ENCODE measurements at regions not wholly inside any gene's neighbourhood (a gene's known extent, or its start where the extent isn't known, plus 50 kb on each side); places are given as distances from the start of the nearest gene placed in this dataset.

DNA sequence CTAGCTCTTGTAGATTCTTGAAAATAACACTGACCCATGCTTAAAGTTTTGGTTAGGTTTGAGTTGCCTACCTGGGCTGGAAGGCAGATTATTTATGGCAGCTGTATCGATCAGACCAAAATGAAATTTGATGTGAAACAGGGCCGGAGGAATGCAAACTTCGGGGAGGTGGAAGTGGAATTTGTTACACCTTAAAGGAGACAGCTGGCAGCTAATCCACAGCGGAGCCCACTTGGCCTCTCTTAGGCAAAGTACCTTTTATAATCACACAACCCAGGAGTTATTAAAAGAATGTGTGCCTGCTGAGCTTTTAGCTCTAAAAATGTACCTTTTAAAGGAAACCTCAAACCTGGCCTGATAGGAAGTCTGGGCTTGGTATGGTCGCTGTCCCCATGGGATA lies 250.9 kb upstream of the TPM1 start:
- TF ChIP-seq, protein P1, sequence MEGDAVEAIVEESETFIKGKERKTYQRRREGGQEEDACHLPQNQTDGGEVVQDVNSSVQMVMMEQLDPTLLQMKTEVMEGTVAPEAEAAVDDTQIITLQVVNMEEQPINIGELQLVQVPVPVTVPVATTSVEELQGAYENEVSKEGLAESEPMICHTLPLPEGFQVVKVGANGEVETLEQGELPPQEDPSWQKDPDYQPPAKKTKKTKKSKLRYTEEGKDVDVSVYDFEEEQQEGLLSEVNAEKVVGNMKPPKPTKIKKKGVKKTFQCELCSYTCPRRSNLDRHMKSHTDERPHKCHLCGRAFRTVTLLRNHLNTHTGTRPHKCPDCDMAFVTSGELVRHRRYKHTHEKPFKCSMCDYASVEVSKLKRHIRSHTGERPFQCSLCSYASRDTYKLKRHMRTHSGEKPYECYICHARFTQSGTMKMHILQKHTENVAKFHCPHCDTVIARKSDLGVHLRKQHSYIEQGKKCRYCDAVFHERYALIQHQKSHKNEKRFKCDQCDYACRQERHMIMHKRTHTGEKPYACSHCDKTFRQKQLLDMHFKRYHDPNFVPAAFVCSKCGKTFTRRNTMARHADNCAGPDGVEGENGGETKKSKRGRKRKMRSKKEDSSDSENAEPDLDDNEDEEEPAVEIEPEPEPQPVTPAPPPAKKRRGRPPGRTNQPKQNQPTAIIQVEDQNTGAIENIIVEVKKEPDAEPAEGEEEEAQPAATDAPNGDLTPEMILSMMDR (optimal IDR thresholded peaks at IDR 0.05 in 1 of 3, IDR thresholded peaks at IDR 0.05 in 1 of 3, conservative IDR thresholded peaks at IDR 0.05 in 1 of 3; ENCODE audit: extremely low read depth in 1 of 3, insufficient read depth in 2 of 3, low read length in 3 of 3), result no peak
- TF ChIP-seq EZH2 (IDR thresholded peaks at IDR 0.05; ENCODE audit: low read length), result no peak

Measured in keratinocyte (primary cell).